ENCODE measurements at regions not wholly inside any gene's neighbourhood (a gene's known extent, or its start where the extent isn't known, plus 50 kb on each side); places are given as distances from the start of the nearest gene placed in this dataset.

DNA sequence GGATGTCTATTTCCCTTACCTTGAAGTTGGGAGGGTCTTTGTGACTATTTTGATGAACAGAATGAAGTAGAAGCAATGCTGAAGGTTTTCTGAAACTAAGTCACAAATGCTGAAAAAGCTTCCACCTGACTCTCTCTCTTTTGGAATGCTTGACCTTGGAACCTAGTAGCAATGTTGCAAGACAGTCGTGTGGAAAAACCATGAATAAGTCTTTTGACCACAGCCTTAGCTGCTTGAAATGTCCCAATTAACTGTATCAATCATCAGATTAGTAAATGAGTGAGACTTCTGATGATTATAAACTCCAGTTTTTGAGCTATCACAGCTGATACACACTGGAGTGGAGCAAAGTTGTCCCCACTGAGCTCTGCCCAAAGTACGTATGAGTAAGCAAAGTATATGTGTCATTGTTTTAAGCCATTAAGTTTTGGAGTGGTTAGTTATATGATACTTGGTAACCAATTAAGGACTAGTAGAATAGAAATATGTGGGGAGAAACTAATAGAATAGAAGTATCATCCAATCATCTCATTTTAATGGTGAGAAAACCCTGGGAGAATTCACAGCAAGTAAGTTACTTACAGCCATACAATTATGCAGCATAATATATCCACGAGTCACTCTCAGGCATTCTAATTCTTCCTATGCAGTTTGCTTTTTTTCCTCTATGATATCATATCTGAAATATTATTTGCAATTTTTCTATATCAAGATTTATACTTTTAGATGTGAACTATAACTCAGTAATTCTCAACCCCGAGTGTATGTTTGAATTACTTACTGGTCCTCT is 1010.6 kb downstream of the ROBO2 start:
- H3K4me2 ChIP-seq (ENCODE audit: low read depth, low read length, poor library complexity, severe bottlenecking), result no peak overlapping the region
- no peak overlapping the region for H3K4me3 ChIP-seq (ENCODE audit: insufficient read depth, low read length, poor library complexity, severe bottlenecking)
- no peaks in the 10 kb centered on the region for H3K79me2 ChIP-seq (ENCODE audit: insufficient read depth, low read length)
- no peaks in the 10 kb centered on the region for H3F3A ChIP-seq (ENCODE audit: insufficient read depth)
- H3K27ac ChIP-seq (ENCODE audit: low read depth, low read length), result no peak overlapping the region
- H4K20me1 ChIP-seq (ENCODE audit: low read depth, low read length), result no peaks in the 10 kb centered on the region
- no peak for TF ChIP-seq EZH2phosphoT487 (conservative IDR thresholded peaks at IDR 0.05; ENCODE audit: low read length)
- TF ChIP-seq, protein P1, sequence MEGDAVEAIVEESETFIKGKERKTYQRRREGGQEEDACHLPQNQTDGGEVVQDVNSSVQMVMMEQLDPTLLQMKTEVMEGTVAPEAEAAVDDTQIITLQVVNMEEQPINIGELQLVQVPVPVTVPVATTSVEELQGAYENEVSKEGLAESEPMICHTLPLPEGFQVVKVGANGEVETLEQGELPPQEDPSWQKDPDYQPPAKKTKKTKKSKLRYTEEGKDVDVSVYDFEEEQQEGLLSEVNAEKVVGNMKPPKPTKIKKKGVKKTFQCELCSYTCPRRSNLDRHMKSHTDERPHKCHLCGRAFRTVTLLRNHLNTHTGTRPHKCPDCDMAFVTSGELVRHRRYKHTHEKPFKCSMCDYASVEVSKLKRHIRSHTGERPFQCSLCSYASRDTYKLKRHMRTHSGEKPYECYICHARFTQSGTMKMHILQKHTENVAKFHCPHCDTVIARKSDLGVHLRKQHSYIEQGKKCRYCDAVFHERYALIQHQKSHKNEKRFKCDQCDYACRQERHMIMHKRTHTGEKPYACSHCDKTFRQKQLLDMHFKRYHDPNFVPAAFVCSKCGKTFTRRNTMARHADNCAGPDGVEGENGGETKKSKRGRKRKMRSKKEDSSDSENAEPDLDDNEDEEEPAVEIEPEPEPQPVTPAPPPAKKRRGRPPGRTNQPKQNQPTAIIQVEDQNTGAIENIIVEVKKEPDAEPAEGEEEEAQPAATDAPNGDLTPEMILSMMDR (IDR thresholded peaks at IDR 0.05; ENCODE audit: insufficient read depth, low read length, poor library complexity, severe bottlenecking), result no peak
- H3K9ac ChIP-seq (ENCODE audit: low read length), result no peak overlapping the region
- H3K27me3 ChIP-seq (ENCODE audit: low read length), result no peaks in the 10 kb centered on the region
- no peak overlapping the region for H2AFZ ChIP-seq (ENCODE audit: low read depth, low read length, severe bottlenecking)
- no peaks in the 10 kb centered on the region for H3K9me3 ChIP-seq (ENCODE audit: insufficient read depth, low read length)
- no peaks in the 10 kb centered on the region for H3K9me2 ChIP-seq (replicated peaks; ENCODE audit: insufficient read depth, low read length)
- H3K36me3 ChIP-seq (ENCODE audit: low read length), result no peaks in the 10 kb centered on the region

DNA sequence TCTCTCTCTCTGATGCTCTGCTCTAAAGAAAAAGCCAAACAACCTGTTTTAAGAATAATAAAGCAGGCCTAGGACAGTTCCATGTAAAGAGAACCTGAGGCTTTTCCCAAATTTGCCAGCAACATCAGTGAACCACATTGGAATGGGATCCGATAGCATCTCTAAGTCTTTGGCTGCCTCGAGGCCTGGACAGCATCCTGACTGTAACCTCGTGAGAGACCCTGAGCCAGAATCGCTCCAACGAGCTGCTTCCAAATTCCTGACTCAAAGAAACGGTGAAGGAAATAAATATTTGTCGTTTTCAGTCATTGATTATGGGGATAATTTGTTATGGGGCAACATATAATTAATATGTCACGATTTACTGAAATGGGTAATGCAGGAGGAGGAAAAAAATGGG is 1012.8 kb downstream of the ROBO2 start:
- no peaks in the 10 kb centered on the region for H3K27me3 ChIP-seq (ENCODE audit: low read length)
- H3K4me3 ChIP-seq (ENCODE audit: insufficient read depth, low read length, poor library complexity, severe bottlenecking), result no peak overlapping the region
- TF ChIP-seq EZH2phosphoT487 (conservative IDR thresholded peaks at IDR 0.05; ENCODE audit: low read length), result no peak
- TF ChIP-seq, protein P1 (IDR thresholded peaks at IDR 0.05; ENCODE audit: insufficient read depth, low read length, poor library complexity, severe bottlenecking), result no peak

GRCh38 chr3:78066287-78066686 is 1026.4 kb downstream of the ROBO2 start:
- TF ChIP-seq, protein P1 (IDR thresholded peaks at IDR 0.05; ENCODE audit: insufficient read depth, low read length, poor library complexity, severe bottlenecking), result no peak
- no peak for TF ChIP-seq EZH2phosphoT487 (conservative IDR thresholded peaks at IDR 0.05; ENCODE audit: low read length)

More for the DNA sequence above, 1012.8 kb downstream of the ROBO2 start:
- Histone ChIP-seq H3K27ac (ENCODE audit: low read depth, low read length) (no peak overlapping the region), H2AFZ (ENCODE audit: low read depth, low read length, severe bottlenecking) (no peak overlapping the region), H3K9me3 (ENCODE audit: insufficient read depth, low read length) (no peaks in the 10 kb centered on the region), H3K79me2 (ENCODE audit: insufficient read depth, low read length) (no peaks in the 10 kb centered on the region), H3K9ac (ENCODE audit: low read length) (no peak overlapping the region), H3K36me3 (ENCODE audit: low read length) (no peaks in the 10 kb centered on the region), H3F3A (ENCODE audit: insufficient read depth) (no peaks in the 10 kb centered on the region), H3K4me2 (ENCODE audit: low read depth, low read length, poor library complexity, severe bottlenecking) (no peak overlapping the region), H3K9me2 (replicated peaks; ENCODE audit: insufficient read depth, low read length) (no peaks in the 10 kb centered on the region), H4K20me1 (ENCODE audit: low read depth, low read length) (no peaks in the 10 kb centered on the region)

More at GRCh38 chr3:78066287-78066686, 1026.4 kb downstream of the ROBO2 start:
- no peaks in the 10 kb centered on the region for H4K20me1 ChIP-seq (ENCODE audit: low read depth, low read length)
- no peaks in the 10 kb centered on the region for H3K9me3 ChIP-seq (ENCODE audit: insufficient read depth, low read length)
- H3K27me3 ChIP-seq (ENCODE audit: low read length), result no peaks in the 10 kb centered on the region
- H3K79me2 ChIP-seq (ENCODE audit: insufficient read depth, low read length), result no peaks in the 10 kb centered on the region
- H3K4me2 ChIP-seq (ENCODE audit: low read depth, low read length, poor library complexity, severe bottlenecking), result no peak overlapping the region
- no peak overlapping the region for H3K27ac ChIP-seq (ENCODE audit: low read depth, low read length)
- no peaks in the 10 kb centered on the region for H3K9me2 ChIP-seq (replicated peaks; ENCODE audit: insufficient read depth, low read length)
- no peak overlapping the region for H2AFZ ChIP-seq (ENCODE audit: low read depth, low read length, severe bottlenecking)
- no peak overlapping the region for H3K9ac ChIP-seq (ENCODE audit: low read length)
- H3K36me3 ChIP-seq (ENCODE audit: low read length), result no peaks in the 10 kb centered on the region
- H3K4me3 ChIP-seq (ENCODE audit: insufficient read depth, low read length, poor library complexity, severe bottlenecking), result no peak overlapping the region
- no peaks in the 10 kb centered on the region for H3F3A ChIP-seq (ENCODE audit: insufficient read depth)
